ENCODE measurements at regions not wholly inside any gene's neighbourhood (a gene's known extent, or its start where the extent isn't known, plus 50 kb on each side); places are given as distances from the start of the nearest gene placed in this dataset.

GRCh38 chr5:133829786-133830185, 138.6 kb downstream of the C5orf15 start (continued):
- TF ChIP-seq, protein P1, sequence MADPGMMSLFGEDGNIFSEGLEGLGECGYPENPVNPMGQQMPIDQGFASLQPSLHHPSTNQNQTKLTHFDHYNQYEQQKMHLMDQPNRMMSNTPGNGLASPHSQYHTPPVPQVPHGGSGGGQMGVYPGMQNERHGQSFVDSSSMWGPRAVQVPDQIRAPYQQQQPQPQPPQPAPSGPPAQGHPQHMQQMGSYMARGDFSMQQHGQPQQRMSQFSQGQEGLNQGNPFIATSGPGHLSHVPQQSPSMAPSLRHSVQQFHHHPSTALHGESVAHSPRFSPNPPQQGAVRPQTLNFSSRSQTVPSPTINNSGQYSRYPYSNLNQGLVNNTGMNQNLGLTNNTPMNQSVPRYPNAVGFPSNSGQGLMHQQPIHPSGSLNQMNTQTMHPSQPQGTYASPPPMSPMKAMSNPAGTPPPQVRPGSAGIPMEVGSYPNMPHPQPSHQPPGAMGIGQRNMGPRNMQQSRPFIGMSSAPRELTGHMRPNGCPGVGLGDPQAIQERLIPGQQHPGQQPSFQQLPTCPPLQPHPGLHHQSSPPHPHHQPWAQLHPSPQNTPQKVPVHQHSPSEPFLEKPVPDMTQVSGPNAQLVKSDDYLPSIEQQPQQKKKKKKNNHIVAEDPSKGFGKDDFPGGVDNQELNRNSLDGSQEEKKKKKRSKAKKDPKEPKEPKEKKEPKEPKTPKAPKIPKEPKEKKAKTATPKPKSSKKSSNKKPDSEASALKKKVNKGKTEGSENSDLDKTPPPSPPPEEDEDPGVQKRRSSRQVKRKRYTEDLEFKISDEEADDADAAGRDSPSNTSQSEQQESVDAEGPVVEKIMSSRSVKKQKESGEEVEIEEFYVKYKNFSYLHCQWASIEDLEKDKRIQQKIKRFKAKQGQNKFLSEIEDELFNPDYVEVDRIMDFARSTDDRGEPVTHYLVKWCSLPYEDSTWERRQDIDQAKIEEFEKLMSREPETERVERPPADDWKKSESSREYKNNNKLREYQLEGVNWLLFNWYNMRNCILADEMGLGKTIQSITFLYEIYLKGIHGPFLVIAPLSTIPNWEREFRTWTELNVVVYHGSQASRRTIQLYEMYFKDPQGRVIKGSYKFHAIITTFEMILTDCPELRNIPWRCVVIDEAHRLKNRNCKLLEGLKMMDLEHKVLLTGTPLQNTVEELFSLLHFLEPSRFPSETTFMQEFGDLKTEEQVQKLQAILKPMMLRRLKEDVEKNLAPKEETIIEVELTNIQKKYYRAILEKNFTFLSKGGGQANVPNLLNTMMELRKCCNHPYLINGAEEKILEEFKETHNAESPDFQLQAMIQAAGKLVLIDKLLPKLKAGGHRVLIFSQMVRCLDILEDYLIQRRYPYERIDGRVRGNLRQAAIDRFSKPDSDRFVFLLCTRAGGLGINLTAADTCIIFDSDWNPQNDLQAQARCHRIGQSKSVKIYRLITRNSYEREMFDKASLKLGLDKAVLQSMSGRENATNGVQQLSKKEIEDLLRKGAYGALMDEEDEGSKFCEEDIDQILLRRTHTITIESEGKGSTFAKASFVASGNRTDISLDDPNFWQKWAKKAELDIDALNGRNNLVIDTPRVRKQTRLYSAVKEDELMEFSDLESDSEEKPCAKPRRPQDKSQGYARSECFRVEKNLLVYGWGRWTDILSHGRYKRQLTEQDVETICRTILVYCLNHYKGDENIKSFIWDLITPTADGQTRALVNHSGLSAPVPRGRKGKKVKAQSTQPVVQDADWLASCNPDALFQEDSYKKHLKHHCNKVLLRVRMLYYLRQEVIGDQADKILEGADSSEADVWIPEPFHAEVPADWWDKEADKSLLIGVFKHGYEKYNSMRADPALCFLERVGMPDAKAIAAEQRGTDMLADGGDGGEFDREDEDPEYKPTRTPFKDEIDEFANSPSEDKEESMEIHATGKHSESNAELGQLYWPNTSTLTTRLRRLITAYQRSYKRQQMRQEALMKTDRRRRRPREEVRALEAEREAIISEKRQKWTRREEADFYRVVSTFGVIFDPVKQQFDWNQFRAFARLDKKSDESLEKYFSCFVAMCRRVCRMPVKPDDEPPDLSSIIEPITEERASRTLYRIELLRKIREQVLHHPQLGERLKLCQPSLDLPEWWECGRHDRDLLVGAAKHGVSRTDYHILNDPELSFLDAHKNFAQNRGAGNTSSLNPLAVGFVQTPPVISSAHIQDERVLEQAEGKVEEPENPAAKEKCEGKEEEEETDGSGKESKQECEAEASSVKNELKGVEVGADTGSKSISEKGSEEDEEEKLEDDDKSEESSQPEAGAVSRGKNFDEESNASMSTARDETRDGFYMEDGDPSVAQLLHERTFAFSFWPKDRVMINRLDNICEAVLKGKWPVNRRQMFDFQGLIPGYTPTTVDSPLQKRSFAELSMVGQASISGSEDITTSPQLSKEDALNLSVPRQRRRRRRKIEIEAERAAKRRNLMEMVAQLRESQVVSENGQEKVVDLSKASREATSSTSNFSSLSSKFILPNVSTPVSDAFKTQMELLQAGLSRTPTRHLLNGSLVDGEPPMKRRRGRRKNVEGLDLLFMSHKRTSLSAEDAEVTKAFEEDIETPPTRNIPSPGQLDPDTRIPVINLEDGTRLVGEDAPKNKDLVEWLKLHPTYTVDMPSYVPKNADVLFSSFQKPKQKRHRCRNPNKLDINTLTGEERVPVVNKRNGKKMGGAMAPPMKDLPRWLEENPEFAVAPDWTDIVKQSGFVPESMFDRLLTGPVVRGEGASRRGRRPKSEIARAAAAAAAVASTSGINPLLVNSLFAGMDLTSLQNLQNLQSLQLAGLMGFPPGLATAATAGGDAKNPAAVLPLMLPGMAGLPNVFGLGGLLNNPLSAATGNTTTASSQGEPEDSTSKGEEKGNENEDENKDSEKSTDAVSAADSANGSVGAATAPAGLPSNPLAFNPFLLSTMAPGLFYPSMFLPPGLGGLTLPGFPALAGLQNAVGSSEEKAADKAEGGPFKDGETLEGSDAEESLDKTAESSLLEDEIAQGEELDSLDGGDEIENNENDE (IDR thresholded peaks at IDR 0.05; ENCODE audit: insufficient replicate concordance, low read length), result no peak
- TF ChIP-seq E2F6 (IDR thresholded peaks at IDR 0.05) (no peak), SP1 (IDR thresholded peaks at IDR 0.05; ENCODE audit: low read depth, low read length) (no peak), JUN (IDR thresholded peaks at IDR 0.05; ENCODE audit: low read depth, low read length) (no peak), ATF3 (IDR thresholded peaks at IDR 0.05; ENCODE audit: insufficient read depth, low read depth, low read length) (no peak), SUZ12 (IDR thresholded peaks at IDR 0.05; ENCODE audit: low read length) (no peak), JUND (IDR thresholded peaks at IDR 0.05; ENCODE audit: low read length) (no peak), CEBPB (IDR thresholded peaks at IDR 0.05; ENCODE audit: low read depth, low read length) (no peak)
